IMR-90 (cell line): ENCODE measurements at regions not wholly inside any gene's neighbourhood (a gene's known extent, or its start where the extent isn't known, plus 50 kb on each side); places are given as distances from the start of the nearest gene placed in this dataset.

Experiments
- ATAC-seq: fragments of 200-7000 bp; cut with Tn5 transposase; 2 replicates; pipeline ENCODE4 v1.9.1; 2020; ENCODE audit warnings: low read depth, mild to moderate bottlenecking, moderate library complexity
- BruUV-seq: library from RNA; stranded (reverse); fragments of 400-500 nt; replicated peaks from 2 replicates; lab custom pipeline; 2021; lab: Mats Ljungman, UMichigan
- CTCF ChIA-PET: fragments of 300-600 bp; formaldehyde crosslinking; extraction: SDS; loops from one replicate; lab custom pipeline; 2021; ENCODE audit warnings: antibody characterized with exemption; lab: Yijun Ruan, JAX
- POLR2A ChIA-PET: fragments of 300-600 bp; sonication (Branson Sonifier 250); formaldehyde crosslinking; loops from one replicate; lab custom pipeline; 2022; ENCODE audit warnings: antibody characterized with exemption; ENCODE audit not compliant: unreplicated experiment; lab: Charles Lee
- DNase-seq: peaks from one replicate; pipeline ENCODE4 v3.0.0; 2013
- H2AFZ ChIP-seq: replicated peaks from 2 replicates; pipeline ENCODE3; 2013; ENCODE audit warnings: low read length, mild to moderate bottlenecking; ENCODE audit not compliant: poor library complexity
- H2AK5ac ChIP-seq: 2 replicates; pipeline ENCODE4 v1.6.1; 2013; ENCODE audit warnings: low read depth, low read length, inconsistent platforms
- H2AK9ac ChIP-seq: replicated peaks from 2 replicates; pipeline ENCODE3; 2013; ENCODE audit warnings: mild to moderate bottlenecking, low read depth, low read length, moderate library complexity; ENCODE audit not compliant: poor library complexity
- H2BK120ac ChIP-seq: 2 replicates; pipeline ENCODE4 v1.6.1; 2013; ENCODE audit warnings: low read depth, low read length, inconsistent platforms
- H2BK15ac ChIP-seq: 3 replicates; pipeline ENCODE4 v1.6.1; 2013; ENCODE audit warnings: low read depth, low read length, inconsistent platforms
- H2BK20ac ChIP-seq: 2 replicates; pipeline ENCODE4 v1.6.1; 2013; ENCODE audit warnings: low read depth, mild to moderate bottlenecking, inconsistent platforms, low read length, moderate library complexity
- H2BK5ac ChIP-seq: 2 replicates; pipeline ENCODE4 v1.6.1; 2013; ENCODE audit warnings: mild to moderate bottlenecking, low read depth, low read length, inconsistent platforms; ENCODE audit not compliant: poor library complexity, severe bottlenecking
- H3K14ac ChIP-seq: replicated peaks from 2 replicates; pipeline ENCODE4 v1.6.1; 2013; ENCODE audit warnings: low read depth, low read length, inconsistent platforms
- H3K18ac ChIP-seq: 2 replicates; pipeline ENCODE4 v1.6.1; 2013; ENCODE audit warnings: low read depth, low read length, control low read depth
- H3K23ac ChIP-seq: 2 replicates; pipeline ENCODE4 v1.6.1; 2013; ENCODE audit warnings: low read depth, low read length, inconsistent platforms
- H3K27ac ChIP-seq: 2 replicates; pipeline ENCODE4 v1.5.1; 2013; ENCODE audit warnings: mild to moderate bottlenecking, control low read depth, low read length; ENCODE audit not compliant: insufficient read depth
- H3K27me3 ChIP-seq: 2 replicates; pipeline ENCODE4 v1.6.1; 2013; ENCODE audit warnings: low read length; ENCODE audit not compliant: control insufficient read depth, insufficient read depth
- H3K36me3 ChIP-seq: 2 replicates; pipeline ENCODE4 v1.6.1; 2013; ENCODE audit warnings: low read length, mixed read lengths; ENCODE audit not compliant: control insufficient read depth, insufficient read depth
- H3K4ac ChIP-seq: 2 replicates; pipeline ENCODE4 v1.6.1; 2013; ENCODE audit warnings: low read depth, low read length, inconsistent platforms
- H3K4me1 ChIP-seq: 2 replicates; pipeline ENCODE4 v1.6.1; 2013; ENCODE audit warnings: low read length, mixed read lengths; ENCODE audit not compliant: control insufficient read depth, insufficient read depth
- H3K4me2 ChIP-seq: 2 replicates; pipeline ENCODE4 v1.6.1; 2013; ENCODE audit warnings: low read depth, mild to moderate bottlenecking, control low read depth, low read length, moderate library complexity
- H3K4me3 ChIP-seq: 2 replicates; pipeline ENCODE4 v1.5.1; 2013; ENCODE audit warnings: low read depth, mild to moderate bottlenecking, control low read depth, low read length, moderate library complexity; ENCODE audit not compliant: insufficient read depth
- H3K56ac ChIP-seq: 2 replicates; pipeline ENCODE4 v1.6.1; 2013; ENCODE audit warnings: low read length, inconsistent platforms; ENCODE audit not compliant: insufficient read depth; ENCODE audit errors: extremely low read depth
- H3K79me1 ChIP-seq, 2 experiments: 2 replicates each; pipeline ENCODE4 v1.6.1; 2013; ENCODE audit warnings: low read length in 2 of 2, inconsistent platforms in 1 of 2, low read depth in 1 of 2
- H3K9ac ChIP-seq: 2 replicates; pipeline ENCODE4 v1.6.1; 2013; ENCODE audit warnings: low read depth, low read length, control low read depth
- H3K9me1 ChIP-seq: 2 replicates; pipeline ENCODE4 v1.6.1; 2013; ENCODE audit warnings: low read length, inconsistent platforms; ENCODE audit not compliant: insufficient read depth
- H3K9me3 ChIP-seq: 2 replicates; pipeline ENCODE4 v1.6.1; 2013; ENCODE audit warnings: low read length; ENCODE audit not compliant: control insufficient read depth, insufficient read depth
- H4K20me1 ChIP-seq: 2 replicates; pipeline ENCODE4 v1.6.1; 2013; ENCODE audit warnings: low read length, inconsistent platforms; ENCODE audit not compliant: insufficient read depth
- H4K5ac ChIP-seq: 2 replicates; pipeline ENCODE4 v1.6.1; 2013; ENCODE audit warnings: mild to moderate bottlenecking, low read depth, low read length, control low read depth
- H4K8ac ChIP-seq, 2 experiments: 2 replicates each; pipeline ENCODE4 v1.6.1; 2013; ENCODE audit warnings: low read depth in 2 of 2, low read length in 2 of 2, control low read depth in 1 of 2, inconsistent platforms in 1 of 2
- H4K91ac ChIP-seq: 2 replicates; pipeline ENCODE4 v1.6.1; 2013; ENCODE audit warnings: low read depth, low read length, inconsistent platforms; ENCODE audit not compliant: insufficient read depth
- CEBPB ChIP-seq: IDR thresholded peaks from 2 replicates; pipeline ENCODE4 v1.6.1; 2012; ENCODE audit warnings: low read depth, low read length, improper control_type of control experiment
- CTCF ChIP-seq: conservative IDR thresholded peaks from 2 replicates; pipeline ENCODE4 v1.5.1; 2012; ENCODE audit warnings: mild to moderate bottlenecking, low read depth, low read length, improper control_type of control experiment
- ELK1 ChIP-seq: fragments of 150-350 bp; IDR thresholded peaks from 2 replicates; pipeline ENCODE4 v1.6.1; 2016; ENCODE audit warnings: low read depth, mild to moderate bottlenecking, low read length, moderate library complexity, borderline replicate concordance
- MAZ ChIP-seq: IDR thresholded peaks from 2 replicates; pipeline ENCODE4 v1.6.1; 2012; ENCODE audit warnings: low read depth, mild to moderate bottlenecking, low read length, improper control_type of control experiment, moderate library complexity, borderline replicate concordance
- POLR2A ChIP-seq: IDR thresholded peaks from 2 replicates; pipeline ENCODE4 v1.6.1; 2012; ENCODE audit warnings: mild to moderate bottlenecking, low read depth, low read length
- RFX5 ChIP-seq: IDR thresholded peaks from 2 replicates; pipeline ENCODE4 v1.8.0; 2012; ENCODE audit warnings: low read depth, mild to moderate bottlenecking, low read length, moderate library complexity
- WGBS, 2 experiments: methylation state at CpG; one replicate each; pipeline versions ENCODE4 v1.1.5 to v1.1.7; 2013; ENCODE audit warnings: missing lambda C conversion rate in 2 of 2; ENCODE audit not compliant: insufficient read length in 1 of 2; ENCODE audit errors: extremely low coverage in 2 of 2; 5-methylcytosine and 5-hydroxymethylcytosine counted together
- dilution Hi-C: fragments of 300-500 bp; cut with HindIII; formaldehyde crosslinking; loops from one replicate; pipeline ENCODE4 v1.14.3; 2018; ENCODE audit warnings: low sequenced_read_pairs; ENCODE audit not compliant: unreplicated experiment
- in situ Hi-C: fragments of 300-500 bp; cut with MboI; formaldehyde crosslinking; loops from 3 replicates; pipeline ENCODE4 v1.14.3; 2019; ENCODE audit warnings: low sequenced_read_pairs, inconsistent platforms, mixed read lengths
- intact Hi-C: fragments of 100-400 bp; cut with micrococcal nuclease; formaldehyde crosslinking; loops from 2 replicates; pipeline ENCODE4 v1.10.0; 2022

GRCh38 chr6:48755315-48755714, 644.3 kb upstream of the PTCHD4 start:
- no peak overlapping the region for H3K56ac ChIP-seq
- H3K36me3 ChIP-seq = no peaks in the 10 kb centered on the region
- no peaks in the 10 kb centered on the region for H3K9me1 ChIP-seq
- no peak overlapping the region for H3K4me2 ChIP-seq
- in situ Hi-C loops = loop anchor here (25.0 kb wide), 1 partner anchor 657 kb away; no protein-coding TSS in a partner anchor
- dilution Hi-C loops = no loop called here
- H2BK5ac ChIP-seq = no peak overlapping the region
- no peak overlapping the region for H3K27ac ChIP-seq
- TF ChIP-seq MAZ (no peak), POLR2A (no peak), RFX5 (no peak), ELK1 (no peak), CEBPB (no peak), CTCF (no peak)
- WGBS, 2 experiments = 100% methylated on average over 1 of the region's 3 CpGs; no CpG with 5 or more reads in 1 of the 2 experiments
- no peaks in the 10 kb centered on the region for H3K4me1 ChIP-seq
- intact Hi-C loops = no loop called here
- no peak overlapping the region for H2AK5ac ChIP-seq
- BruUV-seq = no TSS peak
- CTCF ChIA-PET = no interaction called here
- no peak overlapping the region for H2BK120ac ChIP-seq
- H4K20me1 ChIP-seq = no peaks in the 10 kb centered on the region
- H3K9me3 ChIP-seq = no peaks in the 10 kb centered on the region
- H2AK9ac ChIP-seq = no peak overlapping the region
- H3K4me3 ChIP-seq = no peak overlapping the region
- H3K14ac ChIP-seq = no peak overlapping the region
- H3K4ac ChIP-seq = no peak overlapping the region
- H3K27me3 ChIP-seq = no peaks in the 10 kb centered on the region
- H4K91ac ChIP-seq = no peak overlapping the region
- no peak overlapping the region for H2BK20ac ChIP-seq
- H4K5ac ChIP-seq = no peak overlapping the region
- no peak overlapping the region for H3K9ac ChIP-seq
- no peak for DNase-seq
- no peak overlapping the region for H4K8ac ChIP-seq
- ATAC-seq = no peak
- no peak overlapping the region for H2AFZ ChIP-seq
- no peak overlapping the region for H3K18ac ChIP-seq
- no peak overlapping the region for H3K23ac ChIP-seq
- H3K79me1 ChIP-seq = no peaks in the 10 kb centered on the region
- H2BK15ac ChIP-seq = no peak overlapping the region
- POLR2A ChIA-PET = no interaction called here
